IMR-90 (cell line): ENCODE measurements at regions not wholly inside any gene's neighbourhood (a gene's known extent, or its start where the extent isn't known, plus 50 kb on each side); places are given as distances from the start of the nearest gene placed in this dataset.

Source experiments
- ATAC-seq: fragments of 200-7000 bp; cut with Tn5 transposase; 2 replicates; pipeline ENCODE4 v1.9.1; 2020; ENCODE audit warnings: low read depth, mild to moderate bottlenecking, moderate library complexity
- BruUV-seq: library from RNA; stranded (reverse); fragments of 400-500 nt; replicated peaks from 2 replicates; lab custom pipeline; 2021; lab: Mats Ljungman, UMichigan
- CTCF ChIA-PET: fragments of 300-600 bp; formaldehyde crosslinking; extraction: SDS; loops from one replicate; lab custom pipeline; 2021; ENCODE audit warnings: antibody characterized with exemption; lab: Yijun Ruan, JAX
- POLR2A ChIA-PET: fragments of 300-600 bp; sonication (Branson Sonifier 250); formaldehyde crosslinking; loops from one replicate; lab custom pipeline; 2022; ENCODE audit warnings: antibody characterized with exemption; ENCODE audit not compliant: unreplicated experiment; lab: Charles Lee
- DNase-seq: peaks from one replicate; pipeline ENCODE4 v3.0.0; 2013
- H2AFZ ChIP-seq: replicated peaks from 2 replicates; pipeline ENCODE3; 2013; ENCODE audit warnings: low read length, mild to moderate bottlenecking; ENCODE audit not compliant: poor library complexity
- H2AK5ac ChIP-seq: 2 replicates; pipeline ENCODE4 v1.6.1; 2013; ENCODE audit warnings: low read depth, low read length, inconsistent platforms
- H2AK9ac ChIP-seq: replicated peaks from 2 replicates; pipeline ENCODE3; 2013; ENCODE audit warnings: mild to moderate bottlenecking, low read depth, low read length, moderate library complexity; ENCODE audit not compliant: poor library complexity
- H2BK120ac ChIP-seq: 2 replicates; pipeline ENCODE4 v1.6.1; 2013; ENCODE audit warnings: low read depth, low read length, inconsistent platforms
- H2BK15ac ChIP-seq: 3 replicates; pipeline ENCODE4 v1.6.1; 2013; ENCODE audit warnings: low read depth, low read length, inconsistent platforms
- H2BK20ac ChIP-seq: 2 replicates; pipeline ENCODE4 v1.6.1; 2013; ENCODE audit warnings: low read depth, mild to moderate bottlenecking, inconsistent platforms, low read length, moderate library complexity
- H2BK5ac ChIP-seq: 2 replicates; pipeline ENCODE4 v1.6.1; 2013; ENCODE audit warnings: mild to moderate bottlenecking, low read depth, low read length, inconsistent platforms; ENCODE audit not compliant: poor library complexity, severe bottlenecking
- H3K14ac ChIP-seq: replicated peaks from 2 replicates; pipeline ENCODE4 v1.6.1; 2013; ENCODE audit warnings: low read depth, low read length, inconsistent platforms
- H3K18ac ChIP-seq: 2 replicates; pipeline ENCODE4 v1.6.1; 2013; ENCODE audit warnings: low read depth, low read length, control low read depth
- H3K23ac ChIP-seq: 2 replicates; pipeline ENCODE4 v1.6.1; 2013; ENCODE audit warnings: low read depth, low read length, inconsistent platforms
- H3K27ac ChIP-seq: 2 replicates; pipeline ENCODE4 v1.5.1; 2013; ENCODE audit warnings: mild to moderate bottlenecking, control low read depth, low read length; ENCODE audit not compliant: insufficient read depth
- H3K27me3 ChIP-seq: 2 replicates; pipeline ENCODE4 v1.6.1; 2013; ENCODE audit warnings: low read length; ENCODE audit not compliant: control insufficient read depth, insufficient read depth
- H3K36me3 ChIP-seq: 2 replicates; pipeline ENCODE4 v1.6.1; 2013; ENCODE audit warnings: low read length, mixed read lengths; ENCODE audit not compliant: control insufficient read depth, insufficient read depth
- H3K4ac ChIP-seq: 2 replicates; pipeline ENCODE4 v1.6.1; 2013; ENCODE audit warnings: low read depth, low read length, inconsistent platforms
- H3K4me1 ChIP-seq: 2 replicates; pipeline ENCODE4 v1.6.1; 2013; ENCODE audit warnings: low read length, mixed read lengths; ENCODE audit not compliant: control insufficient read depth, insufficient read depth
- H3K4me2 ChIP-seq: 2 replicates; pipeline ENCODE4 v1.6.1; 2013; ENCODE audit warnings: low read depth, mild to moderate bottlenecking, control low read depth, low read length, moderate library complexity
- H3K4me3 ChIP-seq: 2 replicates; pipeline ENCODE4 v1.5.1; 2013; ENCODE audit warnings: low read depth, mild to moderate bottlenecking, control low read depth, low read length, moderate library complexity; ENCODE audit not compliant: insufficient read depth
- H3K56ac ChIP-seq: 2 replicates; pipeline ENCODE4 v1.6.1; 2013; ENCODE audit warnings: low read length, inconsistent platforms; ENCODE audit not compliant: insufficient read depth; ENCODE audit errors: extremely low read depth
- H3K79me1 ChIP-seq, 2 experiments: 2 replicates each; pipeline ENCODE4 v1.6.1; 2013; ENCODE audit warnings: low read length in 2 of 2, inconsistent platforms in 1 of 2, low read depth in 1 of 2
- H3K9ac ChIP-seq: 2 replicates; pipeline ENCODE4 v1.6.1; 2013; ENCODE audit warnings: low read depth, low read length, control low read depth
- H3K9me1 ChIP-seq: 2 replicates; pipeline ENCODE4 v1.6.1; 2013; ENCODE audit warnings: low read length, inconsistent platforms; ENCODE audit not compliant: insufficient read depth
- H3K9me3 ChIP-seq: 2 replicates; pipeline ENCODE4 v1.6.1; 2013; ENCODE audit warnings: low read length; ENCODE audit not compliant: control insufficient read depth, insufficient read depth
- H4K20me1 ChIP-seq: 2 replicates; pipeline ENCODE4 v1.6.1; 2013; ENCODE audit warnings: low read length, inconsistent platforms; ENCODE audit not compliant: insufficient read depth
- H4K5ac ChIP-seq: 2 replicates; pipeline ENCODE4 v1.6.1; 2013; ENCODE audit warnings: mild to moderate bottlenecking, low read depth, low read length, control low read depth
- H4K8ac ChIP-seq, 2 experiments: 2 replicates each; pipeline ENCODE4 v1.6.1; 2013; ENCODE audit warnings: low read depth in 2 of 2, low read length in 2 of 2, control low read depth in 1 of 2, inconsistent platforms in 1 of 2
- H4K91ac ChIP-seq: 2 replicates; pipeline ENCODE4 v1.6.1; 2013; ENCODE audit warnings: low read depth, low read length, inconsistent platforms; ENCODE audit not compliant: insufficient read depth
- BHLHE40 ChIP-seq: fragments of 150-350 bp; IDR thresholded peaks from 2 replicates; pipeline ENCODE4 v1.6.1; 2016; ENCODE audit warnings: mild to moderate bottlenecking, low read depth, low read length
- CEBPB ChIP-seq: IDR thresholded peaks from 2 replicates; pipeline ENCODE4 v1.6.1; 2012; ENCODE audit warnings: low read depth, low read length, improper control_type of control experiment
- MAFK ChIP-seq: IDR thresholded peaks from 2 replicates; pipeline ENCODE4 v1.6.1; 2012; ENCODE audit warnings: low read depth, low read length, improper control_type of control experiment
- MAZ ChIP-seq: IDR thresholded peaks from 2 replicates; pipeline ENCODE4 v1.6.1; 2012; ENCODE audit warnings: low read depth, mild to moderate bottlenecking, low read length, improper control_type of control experiment, moderate library complexity, borderline replicate concordance
- MXI1 ChIP-seq: IDR thresholded peaks from 2 replicates; pipeline ENCODE4 v1.6.1; 2012; ENCODE audit warnings: low read depth, mild to moderate bottlenecking, low read length, moderate library complexity, borderline replicate concordance
- NFE2L2 ChIP-seq: fragments of 150-350 bp; IDR thresholded peaks from 2 replicates; pipeline ENCODE4 v1.6.1; 2016; ENCODE audit warnings: low read depth, mild to moderate bottlenecking, low read length
- POLR2A ChIP-seq: IDR thresholded peaks from 2 replicates; pipeline ENCODE4 v1.6.1; 2012; ENCODE audit warnings: mild to moderate bottlenecking, low read depth, low read length
- RAD21 ChIP-seq: IDR thresholded peaks from 2 replicates; pipeline ENCODE4 v1.6.1; 2012; ENCODE audit warnings: low read length, improper control_type of control experiment
- RCOR1 ChIP-seq: IDR thresholded peaks from 2 replicates; pipeline ENCODE4 v1.6.1; 2012; ENCODE audit warnings: mild to moderate bottlenecking, low read length, improper control_type of control experiment; ENCODE audit not compliant: insufficient replicate concordance
- RFX5 ChIP-seq: IDR thresholded peaks from 2 replicates; pipeline ENCODE4 v1.8.0; 2012; ENCODE audit warnings: low read depth, mild to moderate bottlenecking, low read length, moderate library complexity
- SMC3 ChIP-seq: fragments of 150-350 bp; IDR thresholded peaks from 2 replicates; pipeline ENCODE4 v1.6.1; 2016; ENCODE audit warnings: low read depth, mild to moderate bottlenecking, antibody characterized with exemption, low read length, moderate library complexity
- WGBS, 2 experiments: methylation state at CpG; one replicate each; pipeline versions ENCODE4 v1.1.5 to v1.1.7; 2013; ENCODE audit warnings: missing lambda C conversion rate in 2 of 2; ENCODE audit not compliant: insufficient read length in 1 of 2; ENCODE audit errors: extremely low coverage in 2 of 2; 5-methylcytosine and 5-hydroxymethylcytosine counted together
- dilution Hi-C: fragments of 300-500 bp; cut with HindIII; formaldehyde crosslinking; loops from one replicate; pipeline ENCODE4 v1.14.3; 2018; ENCODE audit warnings: low sequenced_read_pairs; ENCODE audit not compliant: unreplicated experiment
- in situ Hi-C: fragments of 300-500 bp; cut with MboI; formaldehyde crosslinking; loops from 3 replicates; pipeline ENCODE4 v1.14.3; 2019; ENCODE audit warnings: low sequenced_read_pairs, inconsistent platforms, mixed read lengths
- intact Hi-C: fragments of 100-400 bp; cut with micrococcal nuclease; formaldehyde crosslinking; loops from 2 replicates; pipeline ENCODE4 v1.10.0; 2022
- TF ChIP-seq, protein P1 (sequence below): fragments of 150-350 bp; IDR thresholded peaks from 2 replicates; pipeline ENCODE4 v1.6.1; 2016; ENCODE audit warnings: low read depth, mild to moderate bottlenecking, low read length, moderate library complexity, borderline replicate concordance
- TF ChIP-seq, protein P2 (sequence below): conservative IDR thresholded peaks from 2 replicates; pipeline ENCODE4 v1.5.1; 2012; ENCODE audit warnings: mild to moderate bottlenecking, low read depth, low read length, improper control_type of control experiment

DNA sequence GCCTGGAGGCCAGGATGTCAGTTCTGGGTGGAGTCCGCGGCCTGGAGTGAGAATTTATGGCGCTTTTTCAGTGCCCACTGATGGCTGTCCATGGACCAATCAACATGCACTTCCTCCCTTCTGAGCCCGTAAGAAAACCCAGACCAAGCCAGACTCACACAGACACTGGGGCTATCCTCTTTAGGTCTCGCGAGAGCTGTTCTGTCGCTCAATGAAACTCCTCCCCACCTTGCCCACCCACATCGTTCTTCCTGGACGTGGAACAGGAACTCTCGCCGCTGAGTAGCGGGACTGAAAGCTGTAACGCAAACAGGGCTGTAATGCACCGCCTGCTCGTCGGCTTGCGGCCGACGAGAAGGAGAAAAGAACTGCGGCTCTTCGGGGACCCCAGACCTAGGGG lies 833.0 kb upstream of the CADM2 start:
- Histone ChIP-seq H4K5ac (no peak overlapping the region), H3K4me2 (no peak overlapping the region), H3K4ac (no peak overlapping the region), H2BK15ac (no peak overlapping the region), H3K9me1 (no peaks in the 10 kb centered on the region), H2AFZ (no peak overlapping the region), H3K27ac (no peak overlapping the region), H2BK5ac (no peak overlapping the region), H4K91ac (no peak overlapping the region), H3K18ac (no peak overlapping the region), H2AK5ac (no peak overlapping the region), H3K36me3 (no peaks in the 10 kb centered on the region), H3K9me3 (peaks cover 10% of the 10 kb centered on the region; the same call in 1 of the 2 replicates), H3K14ac (no peak overlapping the region), H2BK20ac (no peak overlapping the region), H3K4me1 (no peaks in the 10 kb centered on the region), H4K20me1 (no peaks in the 10 kb centered on the region), H3K56ac (no peak overlapping the region), H2BK120ac (no peak overlapping the region), H3K9ac (no peak overlapping the region), H3K4me3 (no peak overlapping the region), H3K23ac (no peak overlapping the region), H3K79me1 (no peaks in the 10 kb centered on the region), H4K8ac (no peak overlapping the region), H2AK9ac (no peak overlapping the region), H3K27me3 (no peaks in the 10 kb centered on the region)
- dilution Hi-C loops (no loop called here), intact Hi-C loops (no loop called here), in situ Hi-C loops (no loop called here)
- no TSS peak for BruUV-seq
- no peak for TF ChIP-seq CEBPB
- no peak for TF ChIP-seq RCOR1
- TF ChIP-seq BHLHE40 = no peak
- TF ChIP-seq NFE2L2 = no peak
- no peak for TF ChIP-seq RFX5
- no peak for TF ChIP-seq RAD21
- TF ChIP-seq, protein P1, sequence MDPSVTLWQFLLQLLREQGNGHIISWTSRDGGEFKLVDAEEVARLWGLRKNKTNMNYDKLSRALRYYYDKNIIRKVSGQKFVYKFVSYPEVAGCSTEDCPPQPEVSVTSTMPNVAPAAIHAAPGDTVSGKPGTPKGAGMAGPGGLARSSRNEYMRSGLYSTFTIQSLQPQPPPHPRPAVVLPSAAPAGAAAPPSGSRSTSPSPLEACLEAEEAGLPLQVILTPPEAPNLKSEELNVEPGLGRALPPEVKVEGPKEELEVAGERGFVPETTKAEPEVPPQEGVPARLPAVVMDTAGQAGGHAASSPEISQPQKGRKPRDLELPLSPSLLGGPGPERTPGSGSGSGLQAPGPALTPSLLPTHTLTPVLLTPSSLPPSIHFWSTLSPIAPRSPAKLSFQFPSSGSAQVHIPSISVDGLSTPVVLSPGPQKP = no peak
- no peak for TF ChIP-seq SMC3
- TF ChIP-seq, protein P2, sequence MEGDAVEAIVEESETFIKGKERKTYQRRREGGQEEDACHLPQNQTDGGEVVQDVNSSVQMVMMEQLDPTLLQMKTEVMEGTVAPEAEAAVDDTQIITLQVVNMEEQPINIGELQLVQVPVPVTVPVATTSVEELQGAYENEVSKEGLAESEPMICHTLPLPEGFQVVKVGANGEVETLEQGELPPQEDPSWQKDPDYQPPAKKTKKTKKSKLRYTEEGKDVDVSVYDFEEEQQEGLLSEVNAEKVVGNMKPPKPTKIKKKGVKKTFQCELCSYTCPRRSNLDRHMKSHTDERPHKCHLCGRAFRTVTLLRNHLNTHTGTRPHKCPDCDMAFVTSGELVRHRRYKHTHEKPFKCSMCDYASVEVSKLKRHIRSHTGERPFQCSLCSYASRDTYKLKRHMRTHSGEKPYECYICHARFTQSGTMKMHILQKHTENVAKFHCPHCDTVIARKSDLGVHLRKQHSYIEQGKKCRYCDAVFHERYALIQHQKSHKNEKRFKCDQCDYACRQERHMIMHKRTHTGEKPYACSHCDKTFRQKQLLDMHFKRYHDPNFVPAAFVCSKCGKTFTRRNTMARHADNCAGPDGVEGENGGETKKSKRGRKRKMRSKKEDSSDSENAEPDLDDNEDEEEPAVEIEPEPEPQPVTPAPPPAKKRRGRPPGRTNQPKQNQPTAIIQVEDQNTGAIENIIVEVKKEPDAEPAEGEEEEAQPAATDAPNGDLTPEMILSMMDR = no peak
- TF ChIP-seq MXI1 = no peak
- TF ChIP-seq POLR2A = no peak
- no peak for TF ChIP-seq MAFK
- TF ChIP-seq MAZ = no peak
- ATAC-seq (no peak), DNase-seq (no peak)
- CTCF ChIA-PET = no interaction called here
- 94% methylated on average over 3 of the region's 21 CpGs; no CpG with 5 or more reads in 1 of the 2 experiments for WGBS, 2 experiments
- POLR2A ChIA-PET = no interaction called here
